ENCODE measurements at regions not wholly inside any gene's neighbourhood (a gene's known extent, or its start where the extent isn't known, plus 50 kb on each side); places are given as distances from the start of the nearest gene placed in this dataset.

GRCh38 chrX:5084279-5084678, 1144.4 kb downstream of the NLGN4X start:
- BruUV-seq (replicated peaks) = no TSS peak
- intact Hi-C loops (cut with micrococcal nuclease; ENCODE audit: unreplicated experiment) (no loop called here), in situ Hi-C loops (cut with MboI) (no loop called here)
- Histone ChIP-seq H3K4me1 (ENCODE audit: control insufficient read depth, insufficient read depth, low read length) (no peaks in the 10 kb centered on the region), H3K27ac (ENCODE audit: control insufficient read depth, insufficient read depth) (no peak overlapping the region), H4K20me1 (ENCODE audit: control insufficient read depth, insufficient read depth) (no peaks in the 10 kb centered on the region), H3K36me3 (ENCODE audit: control insufficient read depth in 2 of 2, insufficient read depth in 2 of 2, low read length in 1 of 2) (no peaks in the 10 kb centered on the region), H3K9ac (ENCODE audit: control insufficient read depth, insufficient read depth, low read length) (no peak overlapping the region), H3K27me3 (replicated peaks in 1 of 2; ENCODE audit: control insufficient read depth in 2 of 2, insufficient read depth in 2 of 2, low read length in 1 of 2) (no peaks in the 10 kb centered on the region), H3K4me3 (no peak overlapping the region), H3K9me3 (replicated peaks; ENCODE audit: control insufficient read depth, insufficient read depth, low read length) (no peaks in the 10 kb centered on the region), H2AFZ (ENCODE audit: control insufficient read depth, low read depth, low read length) (no peak overlapping the region), H3K4me2 (ENCODE audit: control insufficient read depth, insufficient read depth) (no peak overlapping the region), H3K79me2 (ENCODE audit: control insufficient read depth, insufficient read depth, low read length) (no peaks in the 10 kb centered on the region)
- no peak for TF ChIP-seq WRNIP1 (IDR thresholded peaks at IDR 0.05; ENCODE audit: borderline replicate concordance, low read depth, low read length)
- TF ChIP-seq ZNF24 (IDR thresholded peaks at IDR 0.05) = no peak
- DNase-seq (ENCODE audit: low read depth, low spot score) (no peak), FAIRE-seq (no peak), ATAC-seq (no peak)
- ChIA-PET RAD21 (ENCODE audit: unreplicated experiment) (no interaction called here), SMC1A (ENCODE audit: uncharacterized antibody, unreplicated experiment) (no interaction called here), CTCF (no interaction called here), POLR2A (no interaction called here)
- 10% methylated on average over 6 of the region's 6 CpGs for WGBS (ENCODE audit: insufficient coverage, insufficient replicate concordance, low lambda C conversion rate, missing lambda C conversion rate)

- Histone ChIP-seq H2AFZ (ENCODE audit: control insufficient read depth, low read depth, low read length) (no peak overlapping the region), H4K20me1 (ENCODE audit: control insufficient read depth, insufficient read depth) (no peaks in the 10 kb centered on the region), H3K27ac (ENCODE audit: control insufficient read depth, insufficient read depth) (no peak overlapping the region), H3K4me3 (no peak overlapping the region), H3K36me3 (ENCODE audit: control insufficient read depth in 2 of 2, insufficient read depth in 2 of 2, low read length in 1 of 2) (no peaks in the 10 kb centered on the region), H3K79me2 (ENCODE audit: control insufficient read depth, insufficient read depth, low read length) (no peaks in the 10 kb centered on the region), H3K9ac (ENCODE audit: control insufficient read depth, insufficient read depth, low read length) (no peak overlapping the region), H3K4me2 (ENCODE audit: control insufficient read depth, insufficient read depth) (no peak overlapping the region), H3K27me3 (replicated peaks in 1 of 2; ENCODE audit: control insufficient read depth in 2 of 2, insufficient read depth in 2 of 2, low read length in 1 of 2) (no peaks in the 10 kb centered on the region), H3K9me3 (replicated peaks; ENCODE audit: control insufficient read depth, insufficient read depth, low read length) (no peaks in the 10 kb centered on the region), H3K4me1 (ENCODE audit: control insufficient read depth, insufficient read depth, low read length) (no peaks in the 10 kb centered on the region)
- TF ChIP-seq SP1 (IDR thresholded peaks at IDR 0.05; ENCODE audit: low read depth, low read length) (no peak), IKZF1 (conservative IDR thresholded peaks at IDR 0.05) (no peak), E2F8 (IDR thresholded peaks at IDR 0.05; ENCODE audit: low read depth, partially characterized antibody) (no peak), WRNIP1 (IDR thresholded peaks at IDR 0.05; ENCODE audit: borderline replicate concordance, low read depth, low read length) (no peak)
- CTCF ChIA-PET = no interaction called here
- SMC1A ChIA-PET (ENCODE audit: uncharacterized antibody, unreplicated experiment) = no interaction called here
- RAD21 ChIA-PET (ENCODE audit: unreplicated experiment) = no interaction called here
- no TSS peak for BruUV-seq (replicated peaks)
- POLR2A ChIA-PET = no interaction called here
- intact Hi-C loops (cut with micrococcal nuclease; ENCODE audit: unreplicated experiment) (no loop called here), in situ Hi-C loops (cut with MboI) (no loop called here)
- ATAC-seq = no peak
- no peak for DNase-seq (ENCODE audit: low read depth, low spot score)
- no peak for FAIRE-seq
- WGBS (ENCODE audit: insufficient coverage, insufficient replicate concordance, low lambda C conversion rate, missing lambda C conversion rate) = 31% methylated on average over 3 of the region's 3 CpGs
Observed at GRCh38 chrX:5082705-5083104, 1146.0 kb downstream of the NLGN4X start.

All from GM12878 (cell line).